IMR-90 (cell line): ENCODE measurements at regions not wholly inside any gene's neighbourhood (a gene's known extent, or its start where the extent isn't known, plus 50 kb on each side); places are given as distances from the start of the nearest gene placed in this dataset.

ENCODE experiments used
- ATAC-seq: fragments of 200-7000 bp; cut with Tn5 transposase; 2 replicates; pipeline ENCODE4 v1.9.1; 2020; ENCODE audit warnings: low read depth, mild to moderate bottlenecking, moderate library complexity
- BruUV-seq: library from RNA; stranded (reverse); fragments of 400-500 nt; replicated peaks from 2 replicates; lab custom pipeline; 2021; lab: Mats Ljungman, UMichigan
- CTCF ChIA-PET: fragments of 300-600 bp; formaldehyde crosslinking; extraction: SDS; loops from one replicate; lab custom pipeline; 2021; ENCODE audit warnings: antibody characterized with exemption; lab: Yijun Ruan, JAX
- POLR2A ChIA-PET: fragments of 300-600 bp; sonication (Branson Sonifier 250); formaldehyde crosslinking; loops from one replicate; lab custom pipeline; 2022; ENCODE audit warnings: antibody characterized with exemption; ENCODE audit not compliant: unreplicated experiment; lab: Charles Lee
- DNase-seq: peaks from one replicate; pipeline ENCODE4 v3.0.0; 2013
- H2AFZ ChIP-seq: replicated peaks from 2 replicates; pipeline ENCODE3; 2013; ENCODE audit warnings: low read length, mild to moderate bottlenecking; ENCODE audit not compliant: poor library complexity
- H2AK5ac ChIP-seq: 2 replicates; pipeline ENCODE4 v1.6.1; 2013; ENCODE audit warnings: low read depth, low read length, inconsistent platforms
- H2AK9ac ChIP-seq: replicated peaks from 2 replicates; pipeline ENCODE3; 2013; ENCODE audit warnings: mild to moderate bottlenecking, low read depth, low read length, moderate library complexity; ENCODE audit not compliant: poor library complexity
- H2BK120ac ChIP-seq: 2 replicates; pipeline ENCODE4 v1.6.1; 2013; ENCODE audit warnings: low read depth, low read length, inconsistent platforms
- H2BK15ac ChIP-seq: 3 replicates; pipeline ENCODE4 v1.6.1; 2013; ENCODE audit warnings: low read depth, low read length, inconsistent platforms
- H2BK20ac ChIP-seq: 2 replicates; pipeline ENCODE4 v1.6.1; 2013; ENCODE audit warnings: low read depth, mild to moderate bottlenecking, inconsistent platforms, low read length, moderate library complexity
- H2BK5ac ChIP-seq: 2 replicates; pipeline ENCODE4 v1.6.1; 2013; ENCODE audit warnings: mild to moderate bottlenecking, low read depth, low read length, inconsistent platforms; ENCODE audit not compliant: poor library complexity, severe bottlenecking
- H3K14ac ChIP-seq: replicated peaks from 2 replicates; pipeline ENCODE4 v1.6.1; 2013; ENCODE audit warnings: low read depth, low read length, inconsistent platforms
- H3K18ac ChIP-seq: 2 replicates; pipeline ENCODE4 v1.6.1; 2013; ENCODE audit warnings: low read depth, low read length, control low read depth
- H3K23ac ChIP-seq: 2 replicates; pipeline ENCODE4 v1.6.1; 2013; ENCODE audit warnings: low read depth, low read length, inconsistent platforms
- H3K27ac ChIP-seq: 2 replicates; pipeline ENCODE4 v1.5.1; 2013; ENCODE audit warnings: mild to moderate bottlenecking, control low read depth, low read length; ENCODE audit not compliant: insufficient read depth
- H3K27me3 ChIP-seq: 2 replicates; pipeline ENCODE4 v1.6.1; 2013; ENCODE audit warnings: low read length; ENCODE audit not compliant: control insufficient read depth, insufficient read depth
- H3K36me3 ChIP-seq: 2 replicates; pipeline ENCODE4 v1.6.1; 2013; ENCODE audit warnings: low read length, mixed read lengths; ENCODE audit not compliant: control insufficient read depth, insufficient read depth
- H3K4ac ChIP-seq: 2 replicates; pipeline ENCODE4 v1.6.1; 2013; ENCODE audit warnings: low read depth, low read length, inconsistent platforms
- H3K4me1 ChIP-seq: 2 replicates; pipeline ENCODE4 v1.6.1; 2013; ENCODE audit warnings: low read length, mixed read lengths; ENCODE audit not compliant: control insufficient read depth, insufficient read depth
- H3K4me2 ChIP-seq: 2 replicates; pipeline ENCODE4 v1.6.1; 2013; ENCODE audit warnings: low read depth, mild to moderate bottlenecking, control low read depth, low read length, moderate library complexity
- H3K4me3 ChIP-seq: 2 replicates; pipeline ENCODE4 v1.5.1; 2013; ENCODE audit warnings: low read depth, mild to moderate bottlenecking, control low read depth, low read length, moderate library complexity; ENCODE audit not compliant: insufficient read depth
- H3K56ac ChIP-seq: 2 replicates; pipeline ENCODE4 v1.6.1; 2013; ENCODE audit warnings: low read length, inconsistent platforms; ENCODE audit not compliant: insufficient read depth; ENCODE audit errors: extremely low read depth
- H3K79me1 ChIP-seq, 2 experiments: 2 replicates each; pipeline ENCODE4 v1.6.1; 2013; ENCODE audit warnings: low read length in 2 of 2, inconsistent platforms in 1 of 2, low read depth in 1 of 2
- H3K9ac ChIP-seq: 2 replicates; pipeline ENCODE4 v1.6.1; 2013; ENCODE audit warnings: low read depth, low read length, control low read depth
- H3K9me1 ChIP-seq: 2 replicates; pipeline ENCODE4 v1.6.1; 2013; ENCODE audit warnings: low read length, inconsistent platforms; ENCODE audit not compliant: insufficient read depth
- H3K9me3 ChIP-seq: 2 replicates; pipeline ENCODE4 v1.6.1; 2013; ENCODE audit warnings: low read length; ENCODE audit not compliant: control insufficient read depth, insufficient read depth
- H4K20me1 ChIP-seq: 2 replicates; pipeline ENCODE4 v1.6.1; 2013; ENCODE audit warnings: low read length, inconsistent platforms; ENCODE audit not compliant: insufficient read depth
- H4K5ac ChIP-seq: 2 replicates; pipeline ENCODE4 v1.6.1; 2013; ENCODE audit warnings: mild to moderate bottlenecking, low read depth, low read length, control low read depth
- H4K8ac ChIP-seq, 2 experiments: 2 replicates each; pipeline ENCODE4 v1.6.1; 2013; ENCODE audit warnings: low read depth in 2 of 2, low read length in 2 of 2, control low read depth in 1 of 2, inconsistent platforms in 1 of 2
- H4K91ac ChIP-seq: 2 replicates; pipeline ENCODE4 v1.6.1; 2013; ENCODE audit warnings: low read depth, low read length, inconsistent platforms; ENCODE audit not compliant: insufficient read depth
- MAFK ChIP-seq: IDR thresholded peaks from 2 replicates; pipeline ENCODE4 v1.6.1; 2012; ENCODE audit warnings: low read depth, low read length, improper control_type of control experiment
- MXI1 ChIP-seq: IDR thresholded peaks from 2 replicates; pipeline ENCODE4 v1.6.1; 2012; ENCODE audit warnings: low read depth, mild to moderate bottlenecking, low read length, moderate library complexity, borderline replicate concordance
- NFE2L2 ChIP-seq: fragments of 150-350 bp; IDR thresholded peaks from 2 replicates; pipeline ENCODE4 v1.6.1; 2016; ENCODE audit warnings: low read depth, mild to moderate bottlenecking, low read length
- SMC3 ChIP-seq: fragments of 150-350 bp; IDR thresholded peaks from 2 replicates; pipeline ENCODE4 v1.6.1; 2016; ENCODE audit warnings: low read depth, mild to moderate bottlenecking, antibody characterized with exemption, low read length, moderate library complexity
- WGBS, 2 experiments: methylation state at CpG; one replicate each; pipeline versions ENCODE4 v1.1.5 to v1.1.7; 2013; ENCODE audit warnings: missing lambda C conversion rate in 2 of 2; ENCODE audit not compliant: insufficient read length in 1 of 2; ENCODE audit errors: extremely low coverage in 2 of 2; 5-methylcytosine and 5-hydroxymethylcytosine counted together
- dilution Hi-C: fragments of 300-500 bp; cut with HindIII; formaldehyde crosslinking; loops from one replicate; pipeline ENCODE4 v1.14.3; 2018; ENCODE audit warnings: low sequenced_read_pairs; ENCODE audit not compliant: unreplicated experiment
- in situ Hi-C: fragments of 300-500 bp; cut with MboI; formaldehyde crosslinking; loops from 3 replicates; pipeline ENCODE4 v1.14.3; 2019; ENCODE audit warnings: low sequenced_read_pairs, inconsistent platforms, mixed read lengths
- intact Hi-C: fragments of 100-400 bp; cut with micrococcal nuclease; formaldehyde crosslinking; loops from 2 replicates; pipeline ENCODE4 v1.10.0; 2022

DNA sequence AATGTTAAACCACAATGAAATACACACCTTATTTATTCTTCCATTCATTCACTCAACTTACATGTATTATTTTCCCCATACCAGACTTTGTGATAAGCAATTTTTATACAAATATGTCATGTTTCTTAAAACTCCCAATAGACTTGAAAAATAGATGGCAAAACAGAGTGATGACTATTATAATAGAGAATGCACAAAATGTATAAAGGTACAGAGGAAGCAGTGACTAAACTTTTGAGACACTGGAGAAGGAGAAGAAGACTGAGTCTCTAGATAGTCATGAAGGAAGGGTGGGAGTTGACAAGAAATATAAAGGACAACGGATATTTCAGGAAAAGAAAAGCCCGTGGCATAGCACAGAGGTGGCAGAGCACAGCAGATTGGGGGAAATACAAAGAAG, 198.1 kb upstream of the SLC39A10 start:
- Histone ChIP-seq H3K9ac (no peak overlapping the region), H2BK5ac (no peak overlapping the region), H3K4me2 (no peak overlapping the region; the same call in 1 of the 2 replicates), H2AK5ac (no peak overlapping the region), H4K8ac (no peak overlapping the region), H3K4me3 (no peak overlapping the region), H4K91ac (no peak overlapping the region), H3K9me3 (no peaks in the 10 kb centered on the region), H3K23ac (no peak overlapping the region), H3K27ac (no peak overlapping the region), H3K56ac (no peak overlapping the region), H2BK120ac (no peak overlapping the region), H3K36me3 (no peaks in the 10 kb centered on the region), H2AFZ (no peak overlapping the region), H3K18ac (no peak overlapping the region), H4K20me1 (no peaks in the 10 kb centered on the region), H3K4ac (no peak overlapping the region), H2BK20ac (0 out of 2 replicates have a peak overlapping the region, but pooled peaks have one; percentile 9), H4K5ac (no peak overlapping the region), H3K14ac (no peak overlapping the region), H3K4me1 (0 out of 2 replicates have a peak, but pooled peaks cover 2% of the 10 kb centered on the region), H3K9me1 (no peaks in the 10 kb centered on the region), H3K79me1 (no peaks in the 10 kb centered on the region), H2AK9ac (no peak overlapping the region), H2BK15ac (no peak overlapping the region), H3K27me3 (no peaks in the 10 kb centered on the region)
- DNase-seq, result peak; percentile 15
- in situ Hi-C loops, result no loop called here
- BruUV-seq, result no TSS peak
- WGBS, 2 experiments, result 100% methylated on average over 2 of the region's 2 CpGs; no CpG with 5 or more reads in 1 of the 2 experiments
- intact Hi-C loops, result no loop called here
- TF ChIP-seq SMC3 (no peak), NFE2L2 (no peak), MAFK (no peak), MXI1 (no peak)
- ATAC-seq, result no peak
- CTCF ChIA-PET, result no interaction called here
- POLR2A ChIA-PET, result no interaction called here
- dilution Hi-C loops, result no loop called here
